ENCODE measurements at regions not wholly inside any gene's neighbourhood (a gene's known extent, or its start where the extent isn't known, plus 50 kb on each side); places are given as distances from the start of the nearest gene placed in this dataset.
A peak's percentile ranks its signal among the peaks of the same experiment; 100 is the strongest.
"Not testable (repeated sequence)": the region's sequence is repeated elsewhere in the genome, so short reads cannot be mapped to it uniquely, and the experiment has no call there.

GRCh38 chr2:147198651-147199171 is 646.1 kb upstream of the ACVR2A start:
- peak in 2 of 3 donors; percentile 19 to 32 for DNase-seq

GRCh38 chr2:147197754-147198483 is 646.9 kb upstream of the ACVR2A start:
- no peak for DNase-seq

- DNase-seq: no peak
Measured at GRCh38 chr2:147182260-147182659, 662.6 kb upstream of the ACVR2A start.

GRCh38 chr2:147181351-147182029 is 663.3 kb upstream of the ACVR2A start:
- no peak for DNase-seq

- no peak for DNase-seq
Measured at GRCh38 chr2:147177071-147177857, 667.6 kb upstream of the ACVR2A start.

- no peak for DNase-seq
Measured at GRCh38 chr2:147174824-147175254, 670.0 kb upstream of the ACVR2A start.

GRCh38 chr2:147173798-147174197 is 671.0 kb upstream of the ACVR2A start:
- DNase-seq: no peak

- no peak for DNase-seq
Measured at GRCh38 chr2:147173189-147173581, 671.6 kb upstream of the ACVR2A start.

GRCh38 chr2:147172493-147173188 is 672.2 kb upstream of the ACVR2A start:
- DNase-seq: no peak

- no peak for DNase-seq
Measured at GRCh38 chr2:147171941-147172340, 672.9 kb upstream of the ACVR2A start.

GRCh38 chr2:147170932-147171331 is 673.9 kb upstream of the ACVR2A start:
- DNase-seq: no peak

- DNase-seq: no peak
Measured at GRCh38 chr2:147165697-147166382, 679.0 kb upstream of the ACVR2A start.

- DNase-seq: no peak
Measured at GRCh38 chr2:147164563-147164962, 680.3 kb upstream of the ACVR2A start.

- no peak for DNase-seq
Measured at GRCh38 chr2:147161746-147162145, 683.1 kb upstream of the ACVR2A start.

GRCh38 chr2:147156970-147157369 is 687.9 kb upstream of the ACVR2A start:
- no peak for DNase-seq

GRCh38 chr2:147150241-147150635 is 694.6 kb upstream of the ACVR2A start:
- no peak for DNase-seq

- DNase-seq: no peak
Measured at GRCh38 chr2:147149575-147150240, 695.1 kb upstream of the ACVR2A start.

GRCh38 chr2:147147802-147148201 is 697.0 kb upstream of the ACVR2A start:
- no peak for DNase-seq

- no peak for DNase-seq
Measured at GRCh38 chr2:147141930-147142329, 702.9 kb upstream of the ACVR2A start.

- DNase-seq: not testable (repeated sequence)
Measured at GRCh38 chr2:147139732-147140131, 705.1 kb upstream of the ACVR2A start.

- DNase-seq: no peak
Measured at GRCh38 chr2:147137711-147138110, 707.1 kb upstream of the ACVR2A start.
